Transverse colon (tissue), 3 donors: ENCODE measurements at regions not wholly inside any gene's neighbourhood (a gene's known extent, or its start where the extent isn't known, plus 50 kb on each side); places are given as distances from the start of the nearest gene placed in this dataset.

Experiments used
- EP300 ChIP-seq: sonication (generic); formaldehyde crosslinking; IDR thresholded peaks from one replicate; pipeline ENCODE4 v1.6.1; 2017; ENCODE audit warnings: antibody characterized with exemption, low read depth
- TF ChIP-seq, protein P1 (sequence below), 5 experiments: fragments of 200-600 bp in 3 of 5; fragments of 450-650 bp in 2 of 5; sonication (generic) in 3 of 5; IDR thresholded peaks; 1 replicate in 2 of 5; 2 replicates in 3 of 5; pipeline ENCODE4 v1.5.1; 2016 to 2017; ENCODE audit warnings: antibody characterized with exemption in 5 of 5, inconsistent platforms in 3 of 5, mild to moderate bottlenecking in 2 of 5, moderate library complexity in 1 of 5

DNA sequence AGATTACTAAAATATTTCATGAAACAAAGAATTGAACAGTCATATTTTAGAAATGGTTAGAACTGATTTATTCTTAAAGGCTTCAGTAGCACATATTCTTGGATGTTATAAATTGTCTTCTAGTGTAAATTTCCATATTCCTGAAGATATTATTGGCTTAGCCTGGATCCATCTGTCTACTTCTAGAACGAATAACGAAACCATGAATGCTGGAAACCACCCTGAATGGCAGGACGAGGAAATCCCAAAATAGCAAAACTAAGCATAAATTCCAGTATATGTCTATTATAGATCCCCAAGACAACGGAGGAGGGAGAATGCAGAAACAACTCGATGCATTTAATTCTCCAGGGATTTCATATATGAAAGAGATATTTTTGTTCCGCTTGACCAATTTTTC is 2191.0 kb upstream of the ACO1 start:
- TF ChIP-seq, protein P1, sequence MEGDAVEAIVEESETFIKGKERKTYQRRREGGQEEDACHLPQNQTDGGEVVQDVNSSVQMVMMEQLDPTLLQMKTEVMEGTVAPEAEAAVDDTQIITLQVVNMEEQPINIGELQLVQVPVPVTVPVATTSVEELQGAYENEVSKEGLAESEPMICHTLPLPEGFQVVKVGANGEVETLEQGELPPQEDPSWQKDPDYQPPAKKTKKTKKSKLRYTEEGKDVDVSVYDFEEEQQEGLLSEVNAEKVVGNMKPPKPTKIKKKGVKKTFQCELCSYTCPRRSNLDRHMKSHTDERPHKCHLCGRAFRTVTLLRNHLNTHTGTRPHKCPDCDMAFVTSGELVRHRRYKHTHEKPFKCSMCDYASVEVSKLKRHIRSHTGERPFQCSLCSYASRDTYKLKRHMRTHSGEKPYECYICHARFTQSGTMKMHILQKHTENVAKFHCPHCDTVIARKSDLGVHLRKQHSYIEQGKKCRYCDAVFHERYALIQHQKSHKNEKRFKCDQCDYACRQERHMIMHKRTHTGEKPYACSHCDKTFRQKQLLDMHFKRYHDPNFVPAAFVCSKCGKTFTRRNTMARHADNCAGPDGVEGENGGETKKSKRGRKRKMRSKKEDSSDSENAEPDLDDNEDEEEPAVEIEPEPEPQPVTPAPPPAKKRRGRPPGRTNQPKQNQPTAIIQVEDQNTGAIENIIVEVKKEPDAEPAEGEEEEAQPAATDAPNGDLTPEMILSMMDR (IDR thresholded peaks at IDR 0.05): no peak
- TF ChIP-seq EP300: no peak
